OCI-LY7 (cell line): ENCODE measurements at regions not wholly inside any gene's neighbourhood (a gene's known extent, or its start where the extent isn't known, plus 50 kb on each side); places are given as distances from the start of the nearest gene placed in this dataset.

Experiments
- BruUV-seq: library from RNA; stranded (reverse); fragments of 400-500 nt; replicated peaks from 2 replicates; lab custom pipeline; 2021; lab: Mats Ljungman, UMichigan
- CTCF ChIA-PET: fragments of 300-600 bp; sonication (Branson Sonifier 250); formaldehyde crosslinking; loops from one replicate; lab custom pipeline; 2022; ENCODE audit warnings: antibody characterized with exemption; ENCODE audit not compliant: unreplicated experiment; lab: Charles Lee
- POLR2A ChIA-PET: fragments of 300-600 bp; sonication (Branson Sonifier 250); formaldehyde crosslinking; loops from one replicate; lab custom pipeline; 2022; ENCODE audit warnings: antibody characterized with exemption; lab: Charles Lee
- DNase-seq: peaks from one replicate; pipeline ENCODE4 v3.0.0-alpha.2; 2015; ENCODE audit warnings: low spot score
- H2AFZ ChIP-seq: fragments of 200-600 bp; sonication (generic), shearing (Covaris generic); 2 replicates; pipeline ENCODE4 v1.6.1; 2014; ENCODE audit warnings: mild to moderate bottlenecking, antibody characterized with exemption, low read length, moderate library complexity
- H3K27ac ChIP-seq: fragments of 200-600 bp; sonication (generic); 2 replicates; pipeline ENCODE4 v1.5.1; 2014; ENCODE audit warnings: mixed run types, low read depth, mild to moderate bottlenecking, moderate library complexity, low read length, inconsistent platforms; ENCODE audit not compliant: poor library complexity, severe bottlenecking
- H3K36me3 ChIP-seq: fragments of 200-600 bp; sonication (generic); 2 replicates; pipeline ENCODE4 v1.6.1; 2014; ENCODE audit warnings: mild to moderate bottlenecking, antibody characterized with exemption, low read length, moderate library complexity, mixed read lengths; ENCODE audit not compliant: insufficient read depth
- H3K4me1 ChIP-seq: fragments of 200-600 bp; sonication (generic); 2 replicates; pipeline ENCODE4 v1.5.1; 2014; ENCODE audit warnings: mild to moderate bottlenecking, low read length; ENCODE audit not compliant: insufficient read depth, poor library complexity, severe bottlenecking
- H3K4me2 ChIP-seq: fragments of 200-600 bp; sonication (generic); 2 replicates; pipeline ENCODE4 v1.6.1; 2014; ENCODE audit warnings: mild to moderate bottlenecking, low read length
- H3K4me3 ChIP-seq: fragments of 200-600 bp; sonication (generic); 2 replicates; pipeline ENCODE4 v1.5.1; 2014; ENCODE audit warnings: mild to moderate bottlenecking, low read depth, low read length; ENCODE audit not compliant: poor library complexity, severe bottlenecking
- H3K79me2 ChIP-seq: fragments of 200-600 bp; sonication (generic); 2 replicates; pipeline ENCODE4 v1.6.1; 2016; ENCODE audit warnings: low read depth, mild to moderate bottlenecking, low read length, moderate library complexity, mixed read lengths; ENCODE audit not compliant: insufficient read depth
- H3K9me2 ChIP-seq: fragments of 200-600 bp; sonication (generic); 2 replicates; pipeline ENCODE4 v1.6.1; 2016; ENCODE audit warnings: mild to moderate bottlenecking, low read length, mixed read lengths; ENCODE audit not compliant: insufficient read depth
- H3K9me3 ChIP-seq: fragments of 200-600 bp; sonication (generic); 2 replicates; pipeline ENCODE4 v1.6.1; 2014; ENCODE audit warnings: mild to moderate bottlenecking, mixed run types, low read length, mixed read lengths
- H4K20me1 ChIP-seq: fragments of 200-600 bp; sonication (generic); 2 replicates; pipeline ENCODE4 v1.6.1; 2014; ENCODE audit warnings: mild to moderate bottlenecking, antibody characterized with exemption, low read length, moderate library complexity, mixed read lengths; ENCODE audit not compliant: insufficient read depth
- CTCF ChIP-seq: fragments of 200-600 bp; sonication (generic); conservative IDR thresholded peaks from 2 replicates; pipeline ENCODE4 v1.5.1; 2014; ENCODE audit warnings: mild to moderate bottlenecking, antibody characterized with exemption, low read length, moderate library complexity, mixed read lengths
- EZH2phosphoT487 ChIP-seq: fragments of 200-600 bp; sonication (generic); IDR thresholded peaks from 2 replicates; pipeline ENCODE4 v1.6.1; 2018; ENCODE audit warnings: low read depth, borderline replicate concordance, mild to moderate bottlenecking, mixed run types, antibody characterized with exemption, low read length, moderate library complexity, mixed read lengths
- intact Hi-C: fragments of 100-400 bp; cut with micrococcal nuclease; formaldehyde crosslinking; loops from one replicate; pipeline ENCODE4 v1.10.0; 2022; ENCODE audit not compliant: unreplicated experiment

GRCh38 chr5:113652161-113652560, 138.7 kb downstream of the YTHDC2 start:
- H4K20me1 ChIP-seq = no peaks in the 10 kb centered on the region
- ChIA-PET POLR2A (interaction anchor here (1.1 kb wide), 1 partner anchor 22 kb away, joined by 3 read pairs; no protein-coding TSS in a partner anchor), CTCF (no interaction called here)
- TF ChIP-seq CTCF (no peak), EZH2phosphoT487 (no peak)
- H3K4me2 ChIP-seq = no peak overlapping the region
- H3K79me2 ChIP-seq = no peaks in the 10 kb centered on the region
- H2AFZ ChIP-seq = no peak overlapping the region
- no peaks in the 10 kb centered on the region for H3K4me1 ChIP-seq
- H3K4me3 ChIP-seq = no peak overlapping the region
- intact Hi-C loops = no loop called here
- no TSS peak for BruUV-seq
- H3K9me3 ChIP-seq = no peaks in the 10 kb centered on the region
- H3K27ac ChIP-seq = no peak overlapping the region
- DNase-seq = no peak
- no peaks in the 10 kb centered on the region for H3K9me2 ChIP-seq
- H3K36me3 ChIP-seq = no peaks in the 10 kb centered on the region

- Histone ChIP-seq H3K9me3 (no peaks in the 10 kb centered on the region), H2AFZ (no peak overlapping the region), H3K27ac (no peak overlapping the region), H3K4me1 (no peaks in the 10 kb centered on the region), H3K4me3 (no peak overlapping the region), H3K36me3 (no peaks in the 10 kb centered on the region), H3K9me2 (no peaks in the 10 kb centered on the region), H4K20me1 (no peaks in the 10 kb centered on the region), H3K79me2 (no peaks in the 10 kb centered on the region), H3K4me2 (no peak overlapping the region)
- DNase-seq = no peak
- intact Hi-C loops = no loop called here
- no peak for TF ChIP-seq CTCF
- no peak for TF ChIP-seq EZH2phosphoT487
- BruUV-seq = no TSS peak
- POLR2A ChIA-PET = no interaction called here
- CTCF ChIA-PET = no interaction called here
Observed at GRCh38 chr5:113654828-113655227, 141.3 kb downstream of the YTHDC2 start.

- Histone ChIP-seq H3K36me3 (no peaks in the 10 kb centered on the region), H3K9me3 (no peaks in the 10 kb centered on the region), H3K79me2 (no peaks in the 10 kb centered on the region), H3K4me3 (no peak overlapping the region), H3K4me1 (no peaks in the 10 kb centered on the region), H2AFZ (no peak overlapping the region), H3K27ac (no peak overlapping the region), H3K9me2 (no peaks in the 10 kb centered on the region), H3K4me2 (no peak overlapping the region), H4K20me1 (no peaks in the 10 kb centered on the region)
- no peak for TF ChIP-seq EZH2phosphoT487
- intact Hi-C loops = no loop called here
- no peak for DNase-seq
- ChIA-PET POLR2A (no interaction called here), CTCF (no interaction called here)
- no TSS peak for BruUV-seq
Observed at GRCh38 chr5:113660206-113660605, 146.7 kb downstream of the YTHDC2 start.
